ENCODE measurements at regions not wholly inside any gene's neighbourhood (a gene's known extent, or its start where the extent isn't known, plus 50 kb on each side); places are given as distances from the start of the nearest gene placed in this dataset.
A peak's percentile ranks its signal among the peaks of the same experiment; 100 is the strongest.

GRCh38 chr15:69983696-69984265 lies 113.9 kb downstream of the TLE3 start:
- no peak for TF ChIP-seq EZH2 (IDR thresholded peaks at IDR 0.05; ENCODE audit: low read depth)
- no peak for TF ChIP-seq CTCF (conservative IDR thresholded peaks at IDR 0.05)
- ChIA-PET CTCF (interaction anchor here (1.0 kb wide), 1 partner anchor 130 kb away, joined by 3 read pairs; no protein-coding TSS in a partner anchor), POLR2A (ENCODE audit: unreplicated experiment) (interaction anchor here (0.6 kb wide), 1 partner anchor 190 kb away, joined by 4 read pairs; no protein-coding TSS in a partner anchor)
- Histone ChIP-seq H3K4me3 (no peak overlapping the region), H3K4me2 (no peak overlapping the region), H3K9me2 (ENCODE audit: insufficient read depth) (no peaks in the 10 kb centered on the region), H4K20me1 (ENCODE audit: insufficient read depth) (no peaks in the 10 kb centered on the region), H3K4me1 (replicated peaks; ENCODE audit: insufficient read depth) (peaks cover 14% of the 10 kb centered on the region; the same call in 1 of the 2 replicates), H2AFZ (no peak overlapping the region), H3K36me3 (ENCODE audit: low read depth) (no peaks in the 10 kb centered on the region), H3K79me2 (ENCODE audit: low read depth) (no peaks in the 10 kb centered on the region), H3K27me3 (ENCODE audit: insufficient read depth, low read depth) (no peaks in the 10 kb centered on the region), H3F3A (ENCODE audit: insufficient read depth, low read depth) (no peaks in the 10 kb centered on the region; the same call in 1 of the 2 replicates), H3K9me3 (ENCODE audit: insufficient read depth, low read depth) (no peaks in the 10 kb centered on the region), H3K27ac (no peak overlapping the region)
- intact Hi-C loops (cut with micrococcal nuclease; ENCODE audit: unreplicated experiment), result no loop called here
- BruUV-seq (replicated peaks), result no TSS peak
- DNase-seq, result peak; percentile 13 to 47

- Histone ChIP-seq H3K9me3 (ENCODE audit: insufficient read depth, low read depth) (no peaks in the 10 kb centered on the region), H3K27me3 (ENCODE audit: insufficient read depth, low read depth) (no peaks in the 10 kb centered on the region), H3K27ac (no peak overlapping the region), H4K20me1 (ENCODE audit: insufficient read depth) (no peaks in the 10 kb centered on the region), H3K9me2 (ENCODE audit: insufficient read depth) (no peaks in the 10 kb centered on the region), H3K4me3 (no peak overlapping the region), H2AFZ (no peak overlapping the region), H3F3A (ENCODE audit: insufficient read depth, low read depth) (no peaks in the 10 kb centered on the region; the same call in 1 of the 2 replicates), H3K36me3 (ENCODE audit: low read depth) (no peaks in the 10 kb centered on the region), H3K4me2 (no peak overlapping the region), H3K4me1 (replicated peaks; ENCODE audit: insufficient read depth) (peaks cover 14% of the 10 kb centered on the region; the same call in 1 of the 2 replicates), H3K79me2 (ENCODE audit: low read depth) (no peaks in the 10 kb centered on the region)
- ChIA-PET POLR2A (ENCODE audit: unreplicated experiment) (no interaction called here), CTCF (interaction anchor here (0.6 kb wide), 1 partner anchor 118 kb away, joined by 4 read pairs; no protein-coding TSS in a partner anchor)
- TF ChIP-seq EZH2 (IDR thresholded peaks at IDR 0.05; ENCODE audit: low read depth), result no peak
- TF ChIP-seq CTCF (conservative IDR thresholded peaks at IDR 0.05), result no peak
- BruUV-seq (replicated peaks), result no TSS peak
- intact Hi-C loops (cut with micrococcal nuclease; ENCODE audit: unreplicated experiment), result no loop called here
- DNase-seq, result peak; percentile 11 to 78
These were observed 109.9 kb downstream of the TLE3 start for GRCh38 chr15:69987492-69988489.

GRCh38 chr15:69988541-69989225 lies 109.0 kb downstream of the TLE3 start:
- intact Hi-C loops (cut with micrococcal nuclease; ENCODE audit: unreplicated experiment), result no loop called here
- no peaks in the 10 kb centered on the region for H3K9me2 ChIP-seq (ENCODE audit: insufficient read depth)
- no peaks in the 10 kb centered on the region for H3K9me3 ChIP-seq (ENCODE audit: insufficient read depth, low read depth)
- H3K4me3 ChIP-seq, result no peak overlapping the region
- no peak for DNase-seq
- BruUV-seq (replicated peaks), result no TSS peak
- no peak for TF ChIP-seq CTCF (conservative IDR thresholded peaks at IDR 0.05)
- no peak for TF ChIP-seq EZH2 (IDR thresholded peaks at IDR 0.05; ENCODE audit: low read depth)
- no peaks in the 10 kb centered on the region for H3K79me2 ChIP-seq (ENCODE audit: low read depth)
- H3F3A ChIP-seq (ENCODE audit: insufficient read depth, low read depth), result no peaks in the 10 kb centered on the region; the same call in 1 of the 2 replicates
- no peak overlapping the region for H3K27ac ChIP-seq
- no peak overlapping the region for H3K4me2 ChIP-seq
- H3K27me3 ChIP-seq (ENCODE audit: insufficient read depth, low read depth), result no peaks in the 10 kb centered on the region
- no peak overlapping the region for H2AFZ ChIP-seq
- POLR2A ChIA-PET (ENCODE audit: unreplicated experiment), result interaction anchor here (0.6 kb wide), 1 partner anchor 8 kb away, joined by 6 read pairs; no protein-coding TSS in a partner anchor
- no peaks in the 10 kb centered on the region for H4K20me1 ChIP-seq (ENCODE audit: insufficient read depth)
- peaks cover 9% of the 10 kb centered on the region; the same call in 1 of the 2 replicates for H3K4me1 ChIP-seq (replicated peaks; ENCODE audit: insufficient read depth)
- CTCF ChIA-PET, result no interaction called here
- H3K36me3 ChIP-seq (ENCODE audit: low read depth), result no peaks in the 10 kb centered on the region

All from PC-9 (cell line).